HG03378 (cell line): ENCODE measurements at regions not wholly inside any gene's neighbourhood (a gene's known extent, or its start where the extent isn't known, plus 50 kb on each side); places are given as distances from the start of the nearest gene placed in this dataset.

Experiments used
- ATAC-seq: cut with Tn5 transposase; IDR thresholded peaks from one replicate; pipeline ENCODE4 v1.9.1; 2021; ENCODE audit warnings: mild to moderate bottlenecking, moderate library complexity; ENCODE audit not compliant: unreplicated experiment

GRCh38 chr10:10961072-10961471 is 56.6 kb upstream of the CELF2 start:
- ATAC-seq: no peak

- no peak for ATAC-seq
Measured at GRCh38 chr10:10967029-10967428, 50.6 kb upstream of the CELF2 start.

GRCh38 chr10:10967581-10968256 is 50.0 kb upstream of the CELF2 start:
- ATAC-seq: no peak
